ENCODE measurements at regions not wholly inside any gene's neighbourhood (a gene's known extent, or its start where the extent isn't known, plus 50 kb on each side); places are given as distances from the start of the nearest gene placed in this dataset.
"Not testable (repeated sequence)": the region's sequence is repeated elsewhere in the genome, so short reads cannot be mapped to it uniquely, and the experiment has no call there.

- not testable (repeated sequence) for TF ChIP-seq POLR2A, POLR2AphosphoS5 (IDR thresholded peaks at IDR 0.05)
- TF ChIP-seq, protein P1, sequence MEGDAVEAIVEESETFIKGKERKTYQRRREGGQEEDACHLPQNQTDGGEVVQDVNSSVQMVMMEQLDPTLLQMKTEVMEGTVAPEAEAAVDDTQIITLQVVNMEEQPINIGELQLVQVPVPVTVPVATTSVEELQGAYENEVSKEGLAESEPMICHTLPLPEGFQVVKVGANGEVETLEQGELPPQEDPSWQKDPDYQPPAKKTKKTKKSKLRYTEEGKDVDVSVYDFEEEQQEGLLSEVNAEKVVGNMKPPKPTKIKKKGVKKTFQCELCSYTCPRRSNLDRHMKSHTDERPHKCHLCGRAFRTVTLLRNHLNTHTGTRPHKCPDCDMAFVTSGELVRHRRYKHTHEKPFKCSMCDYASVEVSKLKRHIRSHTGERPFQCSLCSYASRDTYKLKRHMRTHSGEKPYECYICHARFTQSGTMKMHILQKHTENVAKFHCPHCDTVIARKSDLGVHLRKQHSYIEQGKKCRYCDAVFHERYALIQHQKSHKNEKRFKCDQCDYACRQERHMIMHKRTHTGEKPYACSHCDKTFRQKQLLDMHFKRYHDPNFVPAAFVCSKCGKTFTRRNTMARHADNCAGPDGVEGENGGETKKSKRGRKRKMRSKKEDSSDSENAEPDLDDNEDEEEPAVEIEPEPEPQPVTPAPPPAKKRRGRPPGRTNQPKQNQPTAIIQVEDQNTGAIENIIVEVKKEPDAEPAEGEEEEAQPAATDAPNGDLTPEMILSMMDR (IDR thresholded peaks at IDR 0.05): not testable (repeated sequence)
Measured at GRCh38 chr12:127836802-127837201, 430.2 kb upstream of the TMEM132C start.

All from stomach (tissue), 4 donors.